ENCODE measurements at regions not wholly inside any gene's neighbourhood (a gene's known extent, or its start where the extent isn't known, plus 50 kb on each side); places are given as distances from the start of the nearest gene placed in this dataset.

- Histone ChIP-seq H3K4me3 (no peak overlapping the region), H3K27me3 (no peaks in the 10 kb centered on the region), H3K9me3 (no peaks in the 10 kb centered on the region), H3K4me1 (peaks cover 0 to 25% (median 12%) of the 10 kb centered on the region in 4 donors), H3K36me3 (no peaks in the 10 kb centered on the region), H3K27ac (no peak overlapping the region)
- TF ChIP-seq, protein P1, sequence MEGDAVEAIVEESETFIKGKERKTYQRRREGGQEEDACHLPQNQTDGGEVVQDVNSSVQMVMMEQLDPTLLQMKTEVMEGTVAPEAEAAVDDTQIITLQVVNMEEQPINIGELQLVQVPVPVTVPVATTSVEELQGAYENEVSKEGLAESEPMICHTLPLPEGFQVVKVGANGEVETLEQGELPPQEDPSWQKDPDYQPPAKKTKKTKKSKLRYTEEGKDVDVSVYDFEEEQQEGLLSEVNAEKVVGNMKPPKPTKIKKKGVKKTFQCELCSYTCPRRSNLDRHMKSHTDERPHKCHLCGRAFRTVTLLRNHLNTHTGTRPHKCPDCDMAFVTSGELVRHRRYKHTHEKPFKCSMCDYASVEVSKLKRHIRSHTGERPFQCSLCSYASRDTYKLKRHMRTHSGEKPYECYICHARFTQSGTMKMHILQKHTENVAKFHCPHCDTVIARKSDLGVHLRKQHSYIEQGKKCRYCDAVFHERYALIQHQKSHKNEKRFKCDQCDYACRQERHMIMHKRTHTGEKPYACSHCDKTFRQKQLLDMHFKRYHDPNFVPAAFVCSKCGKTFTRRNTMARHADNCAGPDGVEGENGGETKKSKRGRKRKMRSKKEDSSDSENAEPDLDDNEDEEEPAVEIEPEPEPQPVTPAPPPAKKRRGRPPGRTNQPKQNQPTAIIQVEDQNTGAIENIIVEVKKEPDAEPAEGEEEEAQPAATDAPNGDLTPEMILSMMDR (IDR thresholded peaks at IDR 0.05) = no peak
- no peak for TF ChIP-seq POLR2A (IDR thresholded peaks at IDR 0.05)
- intact Hi-C loops (cut with DNase I) = no loop called here
- DNase-seq (no peak), ATAC-seq (no peak)
- WGBS (ENCODE audit: insufficient coverage, low coverage, low lambda C conversion rate, missing lambda C conversion rate) = 50% methylated on average over 12 of the region's 14 CpGs
Observed at GRCh38 chr4:186948361-186949242, 224.9 kb upstream of the FAT1 start.

DNA sequence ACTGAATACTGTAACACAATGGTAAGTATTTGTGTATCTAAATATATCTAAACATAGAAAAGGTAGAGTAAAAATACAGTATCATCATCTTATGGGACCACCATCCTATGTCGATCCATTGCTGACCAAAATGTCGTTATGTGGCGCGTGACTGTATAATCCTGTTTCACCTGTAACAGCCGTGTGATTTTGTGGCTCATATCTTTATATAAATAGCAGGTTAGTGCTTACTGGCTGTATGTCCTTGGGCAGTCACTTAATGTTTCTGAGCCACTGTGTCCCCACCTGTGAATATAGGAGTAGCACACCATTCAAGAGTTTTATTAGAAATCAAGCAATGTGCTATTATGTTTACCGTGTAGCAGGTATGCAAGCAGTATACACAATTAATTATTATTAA lies 226.2 kb upstream of the FAT1 start:
- peaks cover 0 to 25% (median 12%) of the 10 kb centered on the region in 4 donors for H3K4me1 ChIP-seq
- H3K27ac ChIP-seq = no peak overlapping the region

GRCh38 chr4:186952709-186953108 lies 229.1 kb upstream of the FAT1 start:
- Histone ChIP-seq H3K4me1 (peaks cover 0 to 17% (median 5%) of the 10 kb centered on the region in 4 donors), H3K4me3 (no peak overlapping the region), H3K36me3 (no peaks in the 10 kb centered on the region), H3K27me3 (no peaks in the 10 kb centered on the region), H3K27ac (no peak overlapping the region), H3K9me3 (no peaks in the 10 kb centered on the region)
- ATAC-seq (peak; percentile 92 to 97 (median 94)), DNase-seq (peak in 1 of 3 donors; percentile 45)
- intact Hi-C loops (cut with DNase I) = no loop called here
- 28% methylated on average over 3 of the region's 3 CpGs for WGBS (ENCODE audit: insufficient coverage, low coverage, low lambda C conversion rate, missing lambda C conversion rate)
- TF ChIP-seq, protein P1 (IDR thresholded peaks at IDR 0.05) = no peak

More for the DNA sequence above, 226.2 kb upstream of the FAT1 start:
- no peak for ATAC-seq
- 84% methylated on average over 6 of the region's 6 CpGs for WGBS (ENCODE audit: insufficient coverage, low coverage, low lambda C conversion rate, missing lambda C conversion rate)
- no peak overlapping the region for H3K4me3 ChIP-seq
- no peaks in the 10 kb centered on the region for H3K27me3 ChIP-seq
- intact Hi-C loops (cut with DNase I) = no loop called here
- no peaks in the 10 kb centered on the region for H3K9me3 ChIP-seq
- H3K36me3 ChIP-seq = no peaks in the 10 kb centered on the region
- TF ChIP-seq, protein P1 (IDR thresholded peaks at IDR 0.05) = no peak
- TF ChIP-seq POLR2A (IDR thresholded peaks at IDR 0.05) = no peak
- DNase-seq = no peak

GRCh38 chr4:186953599-186954260 lies 230.1 kb upstream of the FAT1 start:
- WGBS (ENCODE audit: insufficient coverage, low coverage, low lambda C conversion rate, missing lambda C conversion rate) = 82% methylated on average over 5 of the region's 13 CpGs
- H3K9me3 ChIP-seq = no peaks in the 10 kb centered on the region
- ATAC-seq (no peak), DNase-seq (no peak)
- no peaks in the 10 kb centered on the region for H3K27me3 ChIP-seq
- H3K27ac ChIP-seq = no peak overlapping the region
- TF ChIP-seq POLR2A (IDR thresholded peaks at IDR 0.05) = no peak
- TF ChIP-seq, protein P1 (IDR thresholded peaks at IDR 0.05) = no peak
- intact Hi-C loops (cut with DNase I) = no loop called here
- no peak overlapping the region for H3K4me3 ChIP-seq
- peaks cover 0 to 11% (median 5%) of the 10 kb centered on the region in 4 donors for H3K4me1 ChIP-seq
- H3K36me3 ChIP-seq = no peaks in the 10 kb centered on the region
